H1 (cell line): ENCODE measurements at regions not wholly inside any gene's neighbourhood (a gene's known extent, or its start where the extent isn't known, plus 50 kb on each side); places are given as distances from the start of the nearest gene placed in this dataset.

Experiments
- CTCF ChIA-PET: fragments of 300-600 bp; sonication (Branson Sonifier 250); formaldehyde crosslinking; loops from one replicate; lab custom pipeline; 2021; ENCODE audit not compliant: partially characterized antibody; lab: Charles Lee
- POLR2A ChIA-PET: fragments of 300-600 bp; sonication (Branson Sonifier 250); formaldehyde crosslinking; loops from one replicate; lab custom pipeline; 2021; ENCODE audit warnings: inconsistent platforms; ENCODE audit not compliant: partially characterized antibody; lab: Charles Lee
- DNase-seq, 2 experiments: peaks; one replicate each; pipeline versions ENCODE4 v3.0.0 to v3.0.0-alpha.2; 2010 to 2022; ENCODE audit warnings: low spot score in 2 of 2, low read depth in 1 of 2, mixed read lengths in 1 of 2
- FAIRE-seq: peaks from 2 replicates; lab custom pipeline; 2011; peaks lifted over from hg19 to GRCh38; lab: Jason Lieb, UNC
- H2AFZ ChIP-seq: 2 replicates; pipeline ENCODE4 v1.8.1; 2012; ENCODE audit warnings: low read length, inconsistent platforms
- H2AK5ac ChIP-seq: 2 replicates; pipeline ENCODE4 v1.6.1; 2013; ENCODE audit warnings: low read depth, low read length
- H2BK120ac ChIP-seq: replicated peaks from 2 replicates; pipeline ENCODE3; 2013; ENCODE audit warnings: low read depth, low read length, inconsistent platforms
- H2BK12ac ChIP-seq: 2 replicates; pipeline ENCODE4 v1.6.1; 2013; ENCODE audit warnings: low read depth, low read length
- H2BK15ac ChIP-seq: 2 replicates; pipeline ENCODE4 v1.6.1; 2013; ENCODE audit warnings: low read length
- H2BK20ac ChIP-seq: 2 replicates; pipeline ENCODE4 v1.6.1; 2013; ENCODE audit warnings: low read length
- H2BK5ac ChIP-seq: 2 replicates; pipeline ENCODE4 v1.6.1; 2013; ENCODE audit warnings: low read depth, low read length
- H3K14ac ChIP-seq: 2 replicates; pipeline ENCODE4 v1.6.1; 2013; ENCODE audit warnings: inconsistent platforms; ENCODE audit not compliant: insufficient read length
- H3K18ac ChIP-seq: 2 replicates; pipeline ENCODE4 v1.6.1; 2013; ENCODE audit warnings: low read length; ENCODE audit errors: extremely low read depth
- H3K23ac ChIP-seq: 2 replicates; pipeline ENCODE4 v1.6.1; 2013; ENCODE audit warnings: inconsistent platforms; ENCODE audit not compliant: insufficient read length
- H3K23me2 ChIP-seq: 2 replicates; pipeline ENCODE4 v1.6.1; 2013; ENCODE audit warnings: low read depth, low read length
- H3K27ac ChIP-seq: 2 replicates; pipeline ENCODE4 v1.6.1; 2011; ENCODE audit warnings: low read depth, low read length, inconsistent platforms
- H3K27me3 ChIP-seq, 4 experiments: replicated peaks in 1 of 4; 1 replicate in 1 of 4; 2 replicates in 3 of 4; pipeline versions ENCODE4 v1.6.1 to v1.8.1; 2011 to 2013; ENCODE audit warnings: low read length in 3 of 4, mild to moderate bottlenecking in 3 of 4, inconsistent platforms in 2 of 4, mixed read lengths in 2 of 4, moderate library complexity in 1 of 4; ENCODE audit not compliant: control insufficient read depth in 3 of 4, insufficient read depth in 3 of 4; ENCODE audit errors: extremely low read depth in 1 of 4
- H3K36me3 ChIP-seq, 4 experiments: 2 replicates each; pipeline versions ENCODE4 v1.6.1 to v1.8.1; 2011 to 2013; ENCODE audit warnings: mild to moderate bottlenecking in 4 of 4, low read length in 3 of 4, moderate library complexity in 2 of 4, control low read depth in 1 of 4, inconsistent platforms in 1 of 4; ENCODE audit not compliant: insufficient read depth in 4 of 4, control insufficient read depth in 2 of 4
- H3K4ac ChIP-seq: replicated peaks from 2 replicates; pipeline ENCODE3; 2013; ENCODE audit warnings: low read length, low read depth, mixed read lengths, inconsistent platforms; ENCODE audit not compliant: insufficient read length
- H3K4me1 ChIP-seq, 4 experiments: replicated peaks in 1 of 4; 1 replicate in 1 of 4; 2 replicates in 3 of 4; pipeline versions ENCODE4 v1.6.1 to v1.8.1; 2011 to 2013; ENCODE audit warnings: low read length in 3 of 4, inconsistent platforms in 2 of 4, mixed read lengths in 1 of 4; ENCODE audit not compliant: insufficient read depth in 4 of 4, control insufficient read depth in 3 of 4
- H3K4me2 ChIP-seq, 2 experiments: 2 replicates each; pipeline versions ENCODE4 v1.6.1 to v1.8.1; 2011 to 2013; ENCODE audit warnings: low read depth in 2 of 2, low read length in 2 of 2, control low read depth in 1 of 2, inconsistent platforms in 1 of 2, mild to moderate bottlenecking in 1 of 2; ENCODE audit not compliant: insufficient read depth in 1 of 2
- H3K4me3 ChIP-seq, 4 experiments: fragments of 200-600, 300-600 bp in 1 of 4; sonication (generic), shearing (Covaris generic), sonication (Bioruptor Twin) in 1 of 4; 2 replicates each; pipeline versions ENCODE4 v1.5.1 to v1.8.1; 2011 to 2016; ENCODE audit warnings: low read length in 4 of 4, low read depth in 3 of 4, control low read depth in 2 of 4, inconsistent platforms in 2 of 4, mild to moderate bottlenecking in 2 of 4, mixed read lengths in 1 of 4, moderate library complexity in 1 of 4; ENCODE audit not compliant: insufficient read depth in 2 of 4; ENCODE audit errors: extremely low read depth in 1 of 4
- H3K56ac ChIP-seq: replicated peaks from 2 replicates; pipeline ENCODE3; 2013; ENCODE audit warnings: low read depth, mild to moderate bottlenecking, mixed read lengths, low read length, inconsistent platforms; ENCODE audit not compliant: insufficient read length
- H3K79me1 ChIP-seq: 2 replicates; pipeline ENCODE4 v1.6.1; 2013; ENCODE audit warnings: low read depth, low read length, control low read depth
- H3K79me2 ChIP-seq, 2 experiments: 2 replicates each; pipeline versions ENCODE4 v1.6.1 to v1.8.1; 2012 to 2013; ENCODE audit warnings: low read length in 2 of 2, mild to moderate bottlenecking in 2 of 2, inconsistent platforms in 1 of 2; ENCODE audit not compliant: insufficient read depth in 2 of 2, control insufficient read depth in 1 of 2
- H3K9ac ChIP-seq, 4 experiments: replicated peaks in 1 of 4; 1 replicate in 1 of 4; 2 replicates in 3 of 4; pipeline versions ENCODE4 v1.6.1 to v1.8.1; 2011 to 2013; ENCODE audit warnings: low read depth in 3 of 4, low read length in 3 of 4, control low read depth in 2 of 4, mild to moderate bottlenecking in 2 of 4, moderate library complexity in 2 of 4, inconsistent platforms in 1 of 4; ENCODE audit errors: extremely low read depth in 1 of 4
- H3K9me3 ChIP-seq, 2 experiments: 2 replicates each; pipeline versions ENCODE4 v1.6.1 to v1.8.1; 2012 to 2013; ENCODE audit warnings: mild to moderate bottlenecking in 2 of 2, moderate library complexity in 2 of 2, control low read depth in 1 of 2, inconsistent platforms in 1 of 2, low read depth in 1 of 2, low read length in 1 of 2, mixed read lengths in 1 of 2; ENCODE audit not compliant: insufficient read depth in 2 of 2
- H4K20me1 ChIP-seq, 2 experiments: replicated peaks in 1 of 2; 2 replicates each; pipeline versions ENCODE3 to v1.8.1; 2011 to 2013; ENCODE audit warnings: inconsistent platforms in 2 of 2, low read length in 2 of 2, mild to moderate bottlenecking in 1 of 2; ENCODE audit not compliant: insufficient read depth in 2 of 2, control insufficient read depth in 1 of 2
- H4K5ac ChIP-seq: 2 replicates; pipeline ENCODE4 v1.6.1; 2013; ENCODE audit warnings: low read length, low read depth, mixed read lengths, inconsistent platforms; ENCODE audit not compliant: insufficient read length
- H4K8ac ChIP-seq: 2 replicates; pipeline ENCODE4 v1.8.0; 2013; ENCODE audit warnings: mild to moderate bottlenecking, moderate library complexity, low read length, inconsistent platforms; ENCODE audit not compliant: insufficient read depth; ENCODE audit errors: extremely low read depth
- H4K91ac ChIP-seq: replicated peaks from 2 replicates; pipeline ENCODE3; 2013; ENCODE audit warnings: low read length, mixed read lengths, inconsistent platforms; ENCODE audit not compliant: insufficient read length
- BCL11A ChIP-seq, 2 experiments: IDR thresholded peaks; one replicate each; pipeline ENCODE4 v1.6.1; 2011; ENCODE audit warnings: low read depth in 2 of 2, low read length in 2 of 2, mild to moderate bottlenecking in 2 of 2
- CHD1 ChIP-seq: IDR thresholded peaks from 2 replicates; pipeline ENCODE4 v1.6.1; 2012; ENCODE audit warnings: low read depth, low read length, improper control_type of control experiment
- CTBP2 ChIP-seq: IDR thresholded peaks from 2 replicates; pipeline ENCODE4 v1.7.0; 2011; ENCODE audit warnings: borderline replicate concordance, mild to moderate bottlenecking, moderate library complexity, mixed read lengths, low read length; ENCODE audit not compliant: insufficient read depth, insufficient read length
- JUN ChIP-seq: IDR thresholded peaks from 2 replicates; pipeline ENCODE4 v1.6.1; 2011; ENCODE audit warnings: low read depth, mild to moderate bottlenecking, improper control_type of control experiment, low read length
- MAFK ChIP-seq: IDR thresholded peaks from 2 replicates; pipeline ENCODE4 v1.6.1; 2012; ENCODE audit warnings: low read depth, mild to moderate bottlenecking, improper control_type of control experiment, low read length
- POLR2A ChIP-seq, 2 experiments: IDR thresholded peaks; 1 replicate in 1 of 2; 2 replicates in 1 of 2; pipeline ENCODE4 v1.6.1; 2011; ENCODE audit warnings: low read depth in 2 of 2, low read length in 2 of 2, mild to moderate bottlenecking in 2 of 2; ENCODE audit errors: control extremely low read depth in 1 of 2
- SAP30 ChIP-seq: fragments of 300-600 bp; sonication (generic); IDR thresholded peaks from 2 replicates; pipeline ENCODE4 v1.7.1; 2012; ENCODE audit warnings: low read length, moderate library complexity, mild to moderate bottlenecking, inconsistent platforms; ENCODE audit not compliant: insufficient read depth, insufficient replicate concordance
- SIX5 ChIP-seq: IDR thresholded peaks from 2 replicates; pipeline ENCODE4 v1.6.1; 2011; ENCODE audit warnings: mild to moderate bottlenecking, low read depth, low read length
- SRF ChIP-seq: IDR thresholded peaks from 2 replicates; pipeline ENCODE4 v1.6.1; 2011; ENCODE audit warnings: mild to moderate bottlenecking, low read depth, low read length, moderate library complexity
- SUZ12 ChIP-seq: fragments of 200-600 bp; sonication (generic); IDR thresholded peaks from 2 replicates; pipeline ENCODE4 v1.6.1; 2012; ENCODE audit warnings: mild to moderate bottlenecking, inconsistent platforms, low read length, moderate library complexity, mixed read lengths
- TAF1 ChIP-seq: IDR thresholded peaks from 2 replicates; pipeline ENCODE4 v1.6.1; 2011; ENCODE audit warnings: mild to moderate bottlenecking, low read depth, low read length
- TAF7 ChIP-seq: optimal IDR thresholded peaks from 2 replicates; pipeline ENCODE3; 2011; ENCODE audit warnings: low read depth, mild to moderate bottlenecking, inconsistent platforms, low read length, moderate library complexity, borderline replicate concordance
- WGBS, 2 experiments: shearing (Covaris generic) in 1 of 2; methylation state at CpG; one replicate each; pipeline versions ENCODE4 v1.1.6 to v1.1.7; 2013 to 2015; ENCODE audit warnings: low lambda C conversion rate in 2 of 2, mixed read lengths in 2 of 2, inconsistent platforms in 1 of 2, low coverage in 1 of 2, missing lambda C conversion rate in 1 of 2; ENCODE audit not compliant: insufficient replicate concordance in 2 of 2, insufficient coverage in 1 of 2, insufficient read length in 1 of 2; ENCODE audit errors: extremely low coverage in 1 of 2, missing lambda C conversion rate in 1 of 2; 5-methylcytosine and 5-hydroxymethylcytosine counted together
- TF ChIP-seq, protein P1 (sequence below): IDR thresholded peaks from 2 replicates; pipeline ENCODE4 v1.6.1; 2012; ENCODE audit warnings: low read length, inconsistent platforms

DNA sequence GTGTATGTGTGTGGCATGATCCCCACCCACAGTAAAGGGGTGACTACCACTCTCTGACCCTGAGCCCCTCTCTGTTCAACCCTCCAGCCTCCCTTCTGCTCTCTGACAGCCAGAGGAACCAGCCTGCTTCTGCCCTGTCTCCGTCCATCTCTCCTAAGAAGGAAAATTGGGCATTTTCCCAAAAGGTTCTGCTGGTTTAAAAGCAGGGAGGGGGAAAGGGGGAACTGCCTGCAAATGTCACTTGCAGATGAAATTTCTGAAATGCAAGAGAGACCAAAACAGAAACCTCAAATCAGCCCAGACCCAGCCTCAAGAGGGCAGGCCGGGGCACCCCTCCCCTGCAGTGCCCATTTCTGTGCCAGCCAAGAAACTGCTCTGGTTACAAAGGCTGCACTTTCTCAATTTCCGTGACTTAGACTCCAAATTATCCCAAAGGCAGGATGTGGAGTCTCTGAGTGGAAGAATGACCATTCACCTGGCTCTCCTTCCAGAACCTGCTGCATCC is 197.9 kb downstream of the RBFOX3 start:
- DNase-seq: no peak
- H3K79me2 ChIP-seq: no peaks in the 10 kb centered on the region
- no peak overlapping the region for H2BK5ac ChIP-seq
- H3K9ac ChIP-seq: no peak overlapping the region; a peak in 1 of 7 replicates
- H3K27ac ChIP-seq: no peak overlapping the region
- H3K14ac ChIP-seq: no peak overlapping the region
- H4K5ac ChIP-seq: no peak overlapping the region
- H2AFZ ChIP-seq: no peak overlapping the region
- H3K23me2 ChIP-seq: peaks cover 9% of the 10 kb centered on the region; the same call in 1 of the 2 replicates
- H2BK15ac ChIP-seq: no peak overlapping the region
- ChIA-PET CTCF (interaction anchor here (0.7 to 2.3 kb wide), 2 partner anchors 9 to 12 kb away, joined by 4 to 14 read pairs; no protein-coding TSS in a partner anchor), POLR2A (no interaction called here)
- H2BK12ac ChIP-seq: no peak overlapping the region
- no peak overlapping the region for H3K56ac ChIP-seq
- H3K79me1 ChIP-seq: no peaks in the 10 kb centered on the region
- H3K4me1 ChIP-seq: peaks cover 0 to 11% (median 3%) of the 10 kb centered on the region in 4 experiments; a peak in 5 of 7 replicates
- no peaks in the 10 kb centered on the region for H3K27me3 ChIP-seq
- no peak overlapping the region for H3K4ac ChIP-seq
- no peak overlapping the region for H3K4me3 ChIP-seq
- no peaks in the 10 kb centered on the region for H3K9me3 ChIP-seq
- no peaks in the 10 kb centered on the region for H3K36me3 ChIP-seq
- H2AK5ac ChIP-seq: peak overlapping the region; percentile 95; the same call in 1 of the 2 replicates
- no peak overlapping the region for H3K18ac ChIP-seq
- no peak overlapping the region for H4K91ac ChIP-seq
- no peak overlapping the region for H4K8ac ChIP-seq
- no peak for FAIRE-seq
- no peak overlapping the region for H2BK20ac ChIP-seq
- no peak overlapping the region for H2BK120ac ChIP-seq
- H3K4me2 ChIP-seq: no peak overlapping the region
- no peak overlapping the region for H3K23ac ChIP-seq
- WGBS, 2 experiments: 91% methylated on average over 3 of the region's 3 CpGs; no CpG with 5 or more reads in 1 of the 2 experiments
- peaks cover 0 to 7% of the 10 kb centered on the region in 2 experiments for H4K20me1 ChIP-seq
- TF ChIP-seq SIX5 (no peak), JUN (no peak), SUZ12 (no peak), TAF7 (no peak), POLR2A (IDR thresholded peaks at IDR 0.05; ENCODE audit: control extremely low read depth in 1 of 2, low read depth in 2 of 2, low read length in 2 of 2) (no peak), CTBP2 (no peak), MAFK (no peak), SRF (no peak), BCL11A (IDR thresholded peaks at IDR 0.05; ENCODE audit: low read depth in 2 of 2, low read length in 2 of 2) (no peak), CHD1 (no peak), SAP30 (no peak), TAF1 (no peak)
- TF ChIP-seq, protein P1, sequence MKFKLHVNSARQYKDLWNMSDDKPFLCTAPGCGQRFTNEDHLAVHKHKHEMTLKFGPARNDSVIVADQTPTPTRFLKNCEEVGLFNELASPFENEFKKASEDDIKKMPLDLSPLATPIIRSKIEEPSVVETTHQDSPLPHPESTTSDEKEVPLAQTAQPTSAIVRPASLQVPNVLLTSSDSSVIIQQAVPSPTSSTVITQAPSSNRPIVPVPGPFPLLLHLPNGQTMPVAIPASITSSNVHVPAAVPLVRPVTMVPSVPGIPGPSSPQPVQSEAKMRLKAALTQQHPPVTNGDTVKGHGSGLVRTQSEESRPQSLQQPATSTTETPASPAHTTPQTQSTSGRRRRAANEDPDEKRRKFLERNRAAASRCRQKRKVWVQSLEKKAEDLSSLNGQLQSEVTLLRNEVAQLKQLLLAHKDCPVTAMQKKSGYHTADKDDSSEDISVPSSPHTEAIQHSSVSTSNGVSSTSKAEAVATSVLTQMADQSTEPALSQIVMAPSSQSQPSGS: no peak
